ENCODE measurements at regions not wholly inside any gene's neighbourhood (a gene's known extent, or its start where the extent isn't known, plus 50 kb on each side); places are given as distances from the start of the nearest gene placed in this dataset.

- no peak overlapping the region for H3K27ac ChIP-seq
- no peak overlapping the region for H3K4me3 ChIP-seq
- TF ChIP-seq POLR2A (IDR thresholded peaks at IDR 0.05): no peak
- TF ChIP-seq, protein P1, sequence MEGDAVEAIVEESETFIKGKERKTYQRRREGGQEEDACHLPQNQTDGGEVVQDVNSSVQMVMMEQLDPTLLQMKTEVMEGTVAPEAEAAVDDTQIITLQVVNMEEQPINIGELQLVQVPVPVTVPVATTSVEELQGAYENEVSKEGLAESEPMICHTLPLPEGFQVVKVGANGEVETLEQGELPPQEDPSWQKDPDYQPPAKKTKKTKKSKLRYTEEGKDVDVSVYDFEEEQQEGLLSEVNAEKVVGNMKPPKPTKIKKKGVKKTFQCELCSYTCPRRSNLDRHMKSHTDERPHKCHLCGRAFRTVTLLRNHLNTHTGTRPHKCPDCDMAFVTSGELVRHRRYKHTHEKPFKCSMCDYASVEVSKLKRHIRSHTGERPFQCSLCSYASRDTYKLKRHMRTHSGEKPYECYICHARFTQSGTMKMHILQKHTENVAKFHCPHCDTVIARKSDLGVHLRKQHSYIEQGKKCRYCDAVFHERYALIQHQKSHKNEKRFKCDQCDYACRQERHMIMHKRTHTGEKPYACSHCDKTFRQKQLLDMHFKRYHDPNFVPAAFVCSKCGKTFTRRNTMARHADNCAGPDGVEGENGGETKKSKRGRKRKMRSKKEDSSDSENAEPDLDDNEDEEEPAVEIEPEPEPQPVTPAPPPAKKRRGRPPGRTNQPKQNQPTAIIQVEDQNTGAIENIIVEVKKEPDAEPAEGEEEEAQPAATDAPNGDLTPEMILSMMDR (IDR thresholded peaks at IDR 0.05): no peak
- WGBS, 2 donors: 70 to 76% methylated on average over 3 of the region's 3 CpGs
- no peaks in the 10 kb centered on the region for H3K9me3 ChIP-seq
- peaks cover 0 to 5% (median 0%) of the 10 kb centered on the region in 4 donors for H3K27me3 ChIP-seq
- intact Hi-C loops (cut with DNase I): no loop called here
- no peak for DNase-seq
- H3K4me1 ChIP-seq: no peaks in the 10 kb centered on the region
- no peaks in the 10 kb centered on the region for H3K36me3 ChIP-seq
Observed at GRCh38 chr11:131279654-131280384, 90.6 kb upstream of the NTM start.

DNA sequence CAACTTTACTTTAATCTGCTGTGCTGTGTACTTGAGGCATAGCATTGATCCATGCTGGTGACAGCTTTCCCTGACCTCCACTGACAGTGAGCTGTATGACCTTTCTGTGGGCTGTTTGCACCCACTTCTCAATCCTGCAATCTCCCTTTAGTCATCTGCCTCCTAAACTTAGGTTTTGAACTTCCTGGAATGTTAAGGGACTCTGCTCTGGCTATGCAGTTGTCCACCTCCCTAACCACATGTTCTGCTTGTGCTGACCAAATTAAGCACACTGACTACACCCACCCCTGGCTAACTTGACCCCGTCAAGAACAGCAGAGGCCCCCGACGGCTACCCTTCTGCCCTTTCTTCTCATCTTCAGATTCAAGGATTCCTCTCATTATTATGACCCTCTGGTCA is 89.1 kb upstream of the NTM start:
- no peak overlapping the region for H3K27ac ChIP-seq
- no peak overlapping the region for H3K4me3 ChIP-seq
- WGBS, 2 donors: 85 to 88% methylated on average over 3 of the region's 3 CpGs
- no peaks in the 10 kb centered on the region for H3K36me3 ChIP-seq
- no peak for DNase-seq
- no peaks in the 10 kb centered on the region for H3K9me3 ChIP-seq
- H3K4me1 ChIP-seq: no peaks in the 10 kb centered on the region
- H3K27me3 ChIP-seq: peaks cover 0 to 5% (median 0%) of the 10 kb centered on the region in 4 donors
- intact Hi-C loops (cut with DNase I): no loop called here
- no peak for TF ChIP-seq POLR2A (IDR thresholded peaks at IDR 0.05)
- TF ChIP-seq, protein P1 (IDR thresholded peaks at IDR 0.05): no peak

DNA sequence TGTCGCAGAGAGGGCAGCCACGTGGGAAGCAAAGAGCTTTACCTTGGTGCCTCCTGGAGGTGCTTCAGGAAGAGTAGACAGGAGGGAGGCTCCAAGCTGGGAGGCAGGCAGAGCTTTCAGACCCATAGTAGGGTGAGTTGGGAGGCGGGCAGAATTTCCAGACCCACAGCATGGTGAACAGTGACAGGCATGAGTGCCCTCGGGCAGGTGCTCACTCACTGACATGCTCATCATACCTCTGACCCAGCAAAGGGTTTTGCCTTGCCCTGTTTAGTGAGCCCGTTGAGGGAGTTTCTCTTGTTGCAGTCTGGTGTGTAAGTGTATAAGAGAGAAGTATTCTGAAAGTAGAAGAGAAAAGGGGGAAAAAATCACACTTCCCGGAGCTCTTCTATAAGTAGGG is 86.4 kb upstream of the NTM start:
- no peak for DNase-seq
- TF ChIP-seq, protein P1 (IDR thresholded peaks at IDR 0.05): no peak
- TF ChIP-seq POLR2A (IDR thresholded peaks at IDR 0.05): no peak
- no peaks in the 10 kb centered on the region for H3K9me3 ChIP-seq
- no peak overlapping the region for H3K27ac ChIP-seq
- H3K4me3 ChIP-seq: no peak overlapping the region
- H3K4me1 ChIP-seq: no peaks in the 10 kb centered on the region
- WGBS, 2 donors: 54 to 73% methylated on average over 4 to 6 of the region's 6 CpGs
- H3K27me3 ChIP-seq: no peaks in the 10 kb centered on the region
- no peaks in the 10 kb centered on the region for H3K36me3 ChIP-seq
- intact Hi-C loops (cut with DNase I): no loop called here

GRCh38 chr11:131288521-131289091 is 81.8 kb upstream of the NTM start:
- Histone ChIP-seq H3K9me3 (no peaks in the 10 kb centered on the region), H3K4me1 (no peaks in the 10 kb centered on the region), H3K4me3 (no peak overlapping the region), H3K27me3 (no peaks in the 10 kb centered on the region), H3K36me3 (no peaks in the 10 kb centered on the region), H3K27ac (no peak overlapping the region)
- intact Hi-C loops (cut with DNase I): no loop called here
- WGBS, 2 donors: 58 to 63% methylated on average over 5 of the region's 5 CpGs
- TF ChIP-seq, protein P1 (IDR thresholded peaks at IDR 0.05): no peak
- no peak for TF ChIP-seq POLR2A (IDR thresholded peaks at IDR 0.05)
- no peak for DNase-seq

GRCh38 chr11:131290185-131290584 is 80.2 kb upstream of the NTM start:
- Histone ChIP-seq H3K4me3 (no peak overlapping the region), H3K4me1 (no peaks in the 10 kb centered on the region), H3K9me3 (no peaks in the 10 kb centered on the region), H3K27me3 (no peaks in the 10 kb centered on the region), H3K27ac (no peak overlapping the region), H3K36me3 (no peaks in the 10 kb centered on the region)
- TF ChIP-seq, protein P1 (IDR thresholded peaks at IDR 0.05): no peak
- TF ChIP-seq POLR2A (IDR thresholded peaks at IDR 0.05): no peak
- no peak for DNase-seq
- WGBS, 2 donors: 43 to 60% methylated on average over 3 of the region's 3 CpGs
- intact Hi-C loops (cut with DNase I): no loop called here
